ENCODE measurements at regions not wholly inside any gene's neighbourhood (a gene's known extent, or its start where the extent isn't known, plus 50 kb on each side); places are given as distances from the start of the nearest gene placed in this dataset.

DNA sequence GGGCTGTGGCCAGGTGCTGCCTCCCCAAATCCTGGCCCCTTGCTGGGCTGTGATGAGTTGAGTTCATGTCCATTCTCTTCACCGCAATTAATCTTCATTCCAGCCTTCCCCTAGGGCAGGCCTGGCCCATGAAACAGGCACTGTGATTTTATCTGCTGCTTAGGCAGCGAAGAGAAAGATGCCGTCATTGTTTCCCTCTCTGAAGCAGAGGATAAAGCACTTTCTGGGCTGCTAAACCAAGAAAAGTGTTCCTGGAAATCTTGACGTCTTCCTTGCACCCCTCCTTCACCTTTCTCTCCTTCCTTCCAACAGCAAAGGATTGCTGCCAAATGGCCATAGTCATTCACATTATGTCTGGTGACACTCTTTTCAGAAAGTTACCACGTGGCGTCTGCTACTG lies 265.9 kb downstream of the ZEB1 start (continued):
- TF ChIP-seq, protein P1, sequence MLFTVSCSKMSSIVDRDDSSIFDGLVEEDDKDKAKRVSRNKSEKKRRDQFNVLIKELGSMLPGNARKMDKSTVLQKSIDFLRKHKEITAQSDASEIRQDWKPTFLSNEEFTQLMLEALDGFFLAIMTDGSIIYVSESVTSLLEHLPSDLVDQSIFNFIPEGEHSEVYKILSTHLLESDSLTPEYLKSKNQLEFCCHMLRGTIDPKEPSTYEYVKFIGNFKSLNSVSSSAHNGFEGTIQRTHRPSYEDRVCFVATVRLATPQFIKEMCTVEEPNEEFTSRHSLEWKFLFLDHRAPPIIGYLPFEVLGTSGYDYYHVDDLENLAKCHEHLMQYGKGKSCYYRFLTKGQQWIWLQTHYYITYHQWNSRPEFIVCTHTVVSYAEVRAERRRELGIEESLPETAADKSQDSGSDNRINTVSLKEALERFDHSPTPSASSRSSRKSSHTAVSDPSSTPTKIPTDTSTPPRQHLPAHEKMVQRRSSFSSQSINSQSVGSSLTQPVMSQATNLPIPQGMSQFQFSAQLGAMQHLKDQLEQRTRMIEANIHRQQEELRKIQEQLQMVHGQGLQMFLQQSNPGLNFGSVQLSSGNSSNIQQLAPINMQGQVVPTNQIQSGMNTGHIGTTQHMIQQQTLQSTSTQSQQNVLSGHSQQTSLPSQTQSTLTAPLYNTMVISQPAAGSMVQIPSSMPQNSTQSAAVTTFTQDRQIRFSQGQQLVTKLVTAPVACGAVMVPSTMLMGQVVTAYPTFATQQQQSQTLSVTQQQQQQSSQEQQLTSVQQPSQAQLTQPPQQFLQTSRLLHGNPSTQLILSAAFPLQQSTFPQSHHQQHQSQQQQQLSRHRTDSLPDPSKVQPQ (CRISPR knock-in tag; IDR thresholded peaks at IDR 0.05; ENCODE audit: borderline replicate concordance): no peak
- no peak for TF ChIP-seq ZNF282 (CRISPR knock-in tag; IDR thresholded peaks at IDR 0.05)
- no peak for TF ChIP-seq RBM15 (IDR thresholded peaks at IDR 0.05; ENCODE audit: insufficient read depth, low read length)
- TF ChIP-seq HNRNPL (IDR thresholded peaks at IDR 0.05; ENCODE audit: low read depth, low read length): no peak
- no peak for TF ChIP-seq SMARCE1 (IDR thresholded peaks at IDR 0.05)
- TF ChIP-seq PCBP2 (IDR thresholded peaks at IDR 0.05; ENCODE audit: low read depth, low read length, poor library complexity, severe bottlenecking): no peak
- TF ChIP-seq, protein P2, sequence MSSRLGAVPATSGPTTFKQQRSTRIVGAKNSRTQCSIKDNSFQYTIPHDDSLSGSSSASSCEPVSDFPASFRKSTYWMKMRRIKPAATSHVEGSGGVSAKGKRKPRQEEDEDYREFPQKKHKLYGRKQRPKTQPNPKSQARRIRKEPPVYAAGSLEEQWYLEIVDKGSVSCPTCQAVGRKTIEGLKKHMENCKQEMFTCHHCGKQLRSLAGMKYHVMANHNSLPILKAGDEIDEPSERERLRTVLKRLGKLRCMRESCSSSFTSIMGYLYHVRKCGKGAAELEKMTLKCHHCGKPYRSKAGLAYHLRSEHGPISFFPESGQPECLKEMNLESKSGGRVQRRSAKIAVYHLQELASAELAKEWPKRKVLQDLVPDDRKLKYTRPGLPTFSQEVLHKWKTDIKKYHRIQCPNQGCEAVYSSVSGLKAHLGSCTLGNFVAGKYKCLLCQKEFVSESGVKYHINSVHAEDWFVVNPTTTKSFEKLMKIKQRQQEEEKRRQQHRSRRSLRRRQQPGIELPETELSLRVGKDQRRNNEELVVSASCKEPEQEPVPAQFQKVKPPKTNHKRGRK (tag; IDR thresholded peaks at IDR 0.05): no peak
- TF ChIP-seq, protein P3, sequence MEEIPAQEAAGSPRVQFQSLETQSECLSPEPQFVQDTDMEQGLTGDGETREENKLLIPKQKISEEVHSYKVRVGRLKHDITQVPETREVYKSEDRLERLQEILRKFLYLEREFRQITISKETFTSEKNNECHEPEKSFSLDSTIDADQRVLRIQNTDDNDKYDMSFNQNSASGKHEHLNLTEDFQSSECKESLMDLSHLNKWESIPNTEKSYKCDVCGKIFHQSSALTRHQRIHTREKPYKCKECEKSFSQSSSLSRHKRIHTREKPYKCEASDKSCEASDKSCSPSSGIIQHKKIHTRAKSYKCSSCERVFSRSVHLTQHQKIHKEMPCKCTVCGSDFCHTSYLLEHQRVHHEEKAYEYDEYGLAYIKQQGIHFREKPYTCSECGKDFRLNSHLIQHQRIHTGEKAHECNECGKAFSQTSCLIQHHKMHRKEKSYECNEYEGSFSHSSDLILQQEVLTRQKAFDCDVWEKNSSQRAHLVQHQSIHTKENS (CRISPR knock-in tag; IDR thresholded peaks at IDR 0.05): no peak
- no peak for TF ChIP-seq MAZ (CRISPR knock-in tag; conservative IDR thresholded peaks at IDR 0.05 in 1 of 2, IDR thresholded peaks at IDR 0.05 in 1 of 2)
- no peak for TF ChIP-seq ZNF431 (CRISPR knock-in tag; IDR thresholded peaks at IDR 0.05)
- no peak for TF ChIP-seq ESRRA (IDR thresholded peaks at IDR 0.05; ENCODE audit: borderline replicate concordance, low read depth)
- TF ChIP-seq, protein P4, sequence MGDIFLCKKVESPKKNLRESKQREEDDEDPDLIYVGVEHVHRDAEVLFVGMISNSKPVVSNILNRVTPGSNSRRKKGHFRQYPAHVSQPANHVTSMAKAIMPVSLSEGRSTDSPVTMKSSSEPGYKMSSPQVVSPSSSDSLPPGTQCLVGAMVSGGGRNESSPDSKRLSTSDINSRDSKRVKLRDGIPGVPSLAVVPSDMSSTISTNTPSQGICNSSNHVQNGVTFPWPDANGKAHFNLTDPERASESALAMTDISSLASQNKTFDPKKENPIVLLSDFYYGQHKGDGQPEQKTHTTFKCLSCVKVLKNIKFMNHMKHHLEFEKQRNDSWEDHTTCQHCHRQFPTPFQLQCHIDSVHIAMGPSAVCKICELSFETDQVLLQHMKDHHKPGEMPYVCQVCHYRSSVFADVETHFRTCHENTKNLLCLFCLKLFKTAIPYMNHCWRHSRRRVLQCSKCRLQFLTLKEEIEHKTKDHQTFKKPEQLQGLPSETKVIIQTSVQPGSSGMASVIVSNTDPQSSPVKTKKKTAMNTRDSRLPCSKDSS (IDR thresholded peaks at IDR 0.05; ENCODE audit: low read depth, partially characterized antibody): no peak
- TF ChIP-seq, protein P5, sequence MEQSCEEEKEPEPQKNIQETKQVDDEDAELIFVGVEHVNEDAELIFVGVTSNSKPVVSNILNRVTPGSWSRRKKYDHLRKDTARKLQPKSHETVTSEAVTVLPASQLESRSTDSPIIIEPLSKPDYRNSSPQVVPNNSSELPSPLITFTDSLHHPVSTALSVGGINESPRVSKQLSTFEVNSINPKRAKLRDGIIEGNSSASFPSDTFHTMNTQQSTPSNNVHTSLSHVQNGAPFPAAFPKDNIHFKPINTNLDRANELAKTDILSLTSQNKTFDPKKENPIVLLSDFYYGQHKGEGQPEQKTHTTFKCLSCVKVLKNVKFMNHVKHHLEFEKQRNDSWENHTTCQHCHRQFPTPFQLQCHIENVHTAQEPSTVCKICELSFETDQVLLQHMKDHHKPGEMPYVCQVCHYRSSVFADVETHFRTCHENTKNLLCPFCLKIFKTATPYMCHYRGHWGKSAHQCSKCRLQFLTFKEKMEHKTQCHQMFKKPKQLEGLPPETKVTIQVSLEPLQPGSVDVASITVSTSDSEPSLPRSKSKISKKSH (CRISPR knock-in tag; IDR thresholded peaks at IDR 0.05): no peak
